ENCODE measurements at regions not wholly inside any gene's neighbourhood (a gene's known extent, or its start where the extent isn't known, plus 50 kb on each side); places are given as distances from the start of the nearest gene placed in this dataset.

DNA sequence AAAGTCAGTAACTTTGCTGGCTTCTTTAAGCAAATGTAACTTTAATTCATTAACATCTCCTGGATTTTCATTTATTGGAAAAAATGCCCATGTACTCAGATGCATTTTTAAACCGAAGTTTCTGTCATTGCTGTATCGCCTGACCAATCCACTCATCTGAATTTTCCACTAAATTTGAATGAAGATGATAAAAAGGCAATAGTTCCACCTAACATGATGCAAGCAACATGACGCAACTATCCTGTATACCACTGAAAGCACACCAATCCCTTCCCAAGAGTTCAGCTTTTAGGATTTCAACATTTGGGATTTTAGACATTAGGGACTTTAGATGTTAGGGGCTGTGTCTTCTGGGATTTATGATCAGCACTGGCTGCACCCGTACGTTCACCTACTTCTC is 215.6 kb downstream of the KIF4B start:
- Histone ChIP-seq H3K4me2 (ENCODE audit: insufficient read depth, low read length) (no peak overlapping the region), H3K79me2 (ENCODE audit: control insufficient read depth, insufficient read depth, low read length) (no peaks in the 10 kb centered on the region), H3K9me3 (replicated peaks; ENCODE audit: control insufficient read depth, insufficient read depth, low read depth, low read length) (no peaks in the 10 kb centered on the region), H3K27ac (ENCODE audit: extremely low read depth, low read depth, low read length) (no peak overlapping the region), H3K9me1 (ENCODE audit: control insufficient read depth, insufficient read depth, low read length) (no peaks in the 10 kb centered on the region), H3K4me1 (replicated peaks in 1 of 2; ENCODE audit: control insufficient read depth in 2 of 2, insufficient read depth in 2 of 2, low read length in 2 of 2) (no peaks in the 10 kb centered on the region), H4K20me1 (replicated peaks; ENCODE audit: control insufficient read depth, insufficient read depth, low read length) (no peaks in the 10 kb centered on the region), H3K36me3 (ENCODE audit: control insufficient read depth, insufficient read depth, low read length) (no peaks in the 10 kb centered on the region), H3K4me3 (no peak overlapping the region), H3K9ac (ENCODE audit: insufficient read depth in 1 of 2, low read depth in 2 of 2, low read length in 2 of 2) (no peak overlapping the region), H3K27me3 (ENCODE audit: control insufficient read depth in 2 of 2, insufficient read depth in 2 of 2, low read length in 2 of 2) (no peaks in the 10 kb centered on the region), H2AFZ (ENCODE audit: low read depth, low read length) (no peak overlapping the region)
- ChIA-PET POLR2A (interaction anchor here (0.6 kb wide), 1 partner anchor 21 kb away, joined by 3 read pairs; no protein-coding TSS in a partner anchor), CTCF (ENCODE audit: low intra/inter-chr PET ratio) (no interaction called here)
- 3% methylated on average over 5 of the region's 5 CpGs for WGBS (ENCODE audit: insufficient coverage, low coverage, missing lambda C conversion rate)
- DNase-seq (ENCODE audit: extremely low read depth in 1 of 4, low spot score in 3 of 4) (no peak), ATAC-seq (no peak), FAIRE-seq (no peak)
- intact Hi-C loops (cut with micrococcal nuclease) (no loop called here), in situ Hi-C loops (cut with MboI) (no loop called here)
- no TSS peak for BruUV-seq (replicated peaks)
- TF ChIP-seq ZC3H11A (IDR thresholded peaks at IDR 0.05; ENCODE audit: low read depth, low read length) (no peak), CEBPG (CRISPR knock-in tag; IDR thresholded peaks at IDR 0.05) (no peak), CEBPG (tag; conservative IDR thresholded peaks at IDR 0.05 in 1 of 2, IDR thresholded peaks at IDR 0.05 in 1 of 2) (peak; percentile 29 to 54; a peak in 2 of 4 replicates)

- Histone ChIP-seq H3K4me1 (replicated peaks in 1 of 2; ENCODE audit: control insufficient read depth in 2 of 2, insufficient read depth in 2 of 2, low read length in 2 of 2) (no peaks in the 10 kb centered on the region), H3K36me3 (ENCODE audit: control insufficient read depth, insufficient read depth, low read length) (no peaks in the 10 kb centered on the region), H3K4me3 (no peak overlapping the region), H3K27ac (ENCODE audit: extremely low read depth, low read depth, low read length) (no peak overlapping the region), H3K79me2 (ENCODE audit: control insufficient read depth, insufficient read depth, low read length) (no peaks in the 10 kb centered on the region), H3K27me3 (ENCODE audit: control insufficient read depth in 2 of 2, insufficient read depth in 2 of 2, low read length in 2 of 2) (no peaks in the 10 kb centered on the region), H4K20me1 (replicated peaks; ENCODE audit: control insufficient read depth, insufficient read depth, low read length) (no peaks in the 10 kb centered on the region), H3K9me1 (ENCODE audit: control insufficient read depth, insufficient read depth, low read length) (no peaks in the 10 kb centered on the region), H3K9ac (ENCODE audit: insufficient read depth in 1 of 2, low read depth in 2 of 2, low read length in 2 of 2) (no peak overlapping the region), H3K4me2 (ENCODE audit: insufficient read depth, low read length) (no peak overlapping the region), H3K9me3 (replicated peaks; ENCODE audit: control insufficient read depth, insufficient read depth, low read depth, low read length) (no peaks in the 10 kb centered on the region), H2AFZ (ENCODE audit: low read depth, low read length) (no peak overlapping the region)
- DNase-seq (ENCODE audit: extremely low read depth in 1 of 4, low spot score in 3 of 4) = no peak
- no TSS peak for BruUV-seq (replicated peaks)
- 0% methylated on average over 2 of the region's 2 CpGs for WGBS (ENCODE audit: insufficient coverage, low coverage, missing lambda C conversion rate)
- intact Hi-C loops (cut with micrococcal nuclease) (no loop called here), in situ Hi-C loops (cut with MboI) (no loop called here)
- ChIA-PET POLR2A (interaction anchor here (0.6 kb wide), 1 partner anchor 121 kb away, joined by 3 read pairs; no protein-coding TSS in a partner anchor), CTCF (ENCODE audit: low intra/inter-chr PET ratio) (no interaction called here)
- no peak for ATAC-seq
- no peak for FAIRE-seq
- TF ChIP-seq EWSR1 (IDR thresholded peaks at IDR 0.05; ENCODE audit: borderline replicate concordance, low read depth, partially characterized antibody) (no peak), SIX5 (IDR thresholded peaks at IDR 0.05; ENCODE audit: borderline replicate concordance in 1 of 2, insufficient read depth in 1 of 2, low read depth in 1 of 2, low read length in 2 of 2) (no peak), FOSL1 (tag; conservative IDR thresholded peaks at IDR 0.05) (no peak), POLR2H (tag; IDR thresholded peaks at IDR 0.05; ENCODE audit: low read depth) (no peak), MXD1 (CRISPR knock-in tag; IDR thresholded peaks at IDR 0.05; ENCODE audit: borderline replicate concordance, poor library complexity, severe bottlenecking) (no peak), KDM5B (IDR thresholded peaks at IDR 0.05; ENCODE audit: insufficient replicate concordance, low read depth, low read length) (no peak), THRA (IDR thresholded peaks at IDR 0.05) (no peak), CREB1 (IDR thresholded peaks at IDR 0.05) (no peak), CREB1 (CRISPR knock-in tag; IDR thresholded peaks at IDR 0.05) (no peak), JUNB (CRISPR knock-in tag; conservative IDR thresholded peaks at IDR 0.05) (no peak)
- TF ChIP-seq, protein P1, sequence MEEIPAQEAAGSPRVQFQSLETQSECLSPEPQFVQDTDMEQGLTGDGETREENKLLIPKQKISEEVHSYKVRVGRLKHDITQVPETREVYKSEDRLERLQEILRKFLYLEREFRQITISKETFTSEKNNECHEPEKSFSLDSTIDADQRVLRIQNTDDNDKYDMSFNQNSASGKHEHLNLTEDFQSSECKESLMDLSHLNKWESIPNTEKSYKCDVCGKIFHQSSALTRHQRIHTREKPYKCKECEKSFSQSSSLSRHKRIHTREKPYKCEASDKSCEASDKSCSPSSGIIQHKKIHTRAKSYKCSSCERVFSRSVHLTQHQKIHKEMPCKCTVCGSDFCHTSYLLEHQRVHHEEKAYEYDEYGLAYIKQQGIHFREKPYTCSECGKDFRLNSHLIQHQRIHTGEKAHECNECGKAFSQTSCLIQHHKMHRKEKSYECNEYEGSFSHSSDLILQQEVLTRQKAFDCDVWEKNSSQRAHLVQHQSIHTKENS (CRISPR knock-in tag; IDR thresholded peaks at IDR 0.05) = no peak
These were observed 226.2 kb downstream of the KIF4B start for GRCh38 chr5:155239803-155240202.
